ENCODE measurements at regions not wholly inside any gene's neighbourhood (a gene's known extent, or its start where the extent isn't known, plus 50 kb on each side); places are given as distances from the start of the nearest gene placed in this dataset.
"Not testable (repeated sequence)": the region's sequence is repeated elsewhere in the genome, so short reads cannot be mapped to it uniquely, and the experiment has no call there.

DNA sequence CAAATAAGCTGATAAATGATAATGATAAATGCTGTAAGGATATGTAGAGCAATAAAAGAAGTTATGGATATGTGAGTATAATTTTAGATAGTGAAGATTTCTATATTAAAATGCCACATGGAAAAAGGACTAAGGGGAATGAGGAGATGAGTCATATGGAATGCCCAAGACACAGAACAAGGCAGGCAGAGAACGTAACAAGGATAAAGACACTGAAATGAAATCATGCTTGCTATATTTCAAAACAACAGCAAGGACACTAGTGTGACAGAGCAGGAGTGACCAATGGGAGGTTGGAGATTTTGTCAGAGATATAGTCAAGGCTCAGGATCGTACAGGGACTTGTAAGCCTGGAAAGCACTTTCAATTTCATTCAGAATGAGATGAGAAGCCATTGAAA is 621.5 kb upstream of the SEMA6D start:
- no peak for DNase-seq (ENCODE audit: low read depth in 2 of 2)

GRCh38 chr15:47098526-47098925 is 618.8 kb upstream of the SEMA6D start:
- not testable (repeated sequence) for DNase-seq (ENCODE audit: low read depth in 2 of 2)

GRCh38 chr15:47099801-47100200 is 617.5 kb upstream of the SEMA6D start:
- DNase-seq (ENCODE audit: low read depth in 2 of 2) = not testable (repeated sequence)

DNA sequence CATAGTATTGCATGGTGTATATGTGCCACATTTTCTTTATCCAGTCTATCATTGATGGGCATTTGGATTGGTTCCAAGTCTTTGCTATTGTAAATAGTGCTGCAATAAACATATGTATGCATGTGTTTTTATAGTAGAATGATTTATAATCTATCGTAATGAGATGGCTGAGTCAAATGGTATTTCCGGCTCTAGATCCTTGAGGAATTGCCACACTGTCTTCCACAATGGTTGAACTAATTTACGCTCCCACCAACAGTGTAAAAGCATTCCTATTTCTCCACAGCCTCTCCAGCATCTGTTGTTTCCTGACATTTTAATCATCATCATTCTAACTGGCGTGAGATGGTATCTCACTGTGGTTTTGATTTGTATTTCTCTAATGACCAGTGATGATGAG is 608.5 kb upstream of the SEMA6D start:
- not testable (repeated sequence) for DNase-seq (ENCODE audit: low read depth in 2 of 2)

- DNase-seq (ENCODE audit: low read depth in 2 of 2) = no peak
Measured at GRCh38 chr15:47116698-47117097, 600.6 kb upstream of the SEMA6D start.

- no peak for DNase-seq (ENCODE audit: low read depth in 2 of 2)
Measured at GRCh38 chr15:47119349-47119748, 598.0 kb upstream of the SEMA6D start.

- DNase-seq (ENCODE audit: low read depth in 2 of 2) = no peak
Measured at GRCh38 chr15:47124430-47125102, 592.7 kb upstream of the SEMA6D start.

- no peak for DNase-seq (ENCODE audit: low read depth in 2 of 2)
Measured at GRCh38 chr15:47129033-47129432, 588.3 kb upstream of the SEMA6D start.

GRCh38 chr15:47131450-47131849 is 585.9 kb upstream of the SEMA6D start:
- DNase-seq (ENCODE audit: low read depth in 2 of 2) = not testable (repeated sequence)

DNA sequence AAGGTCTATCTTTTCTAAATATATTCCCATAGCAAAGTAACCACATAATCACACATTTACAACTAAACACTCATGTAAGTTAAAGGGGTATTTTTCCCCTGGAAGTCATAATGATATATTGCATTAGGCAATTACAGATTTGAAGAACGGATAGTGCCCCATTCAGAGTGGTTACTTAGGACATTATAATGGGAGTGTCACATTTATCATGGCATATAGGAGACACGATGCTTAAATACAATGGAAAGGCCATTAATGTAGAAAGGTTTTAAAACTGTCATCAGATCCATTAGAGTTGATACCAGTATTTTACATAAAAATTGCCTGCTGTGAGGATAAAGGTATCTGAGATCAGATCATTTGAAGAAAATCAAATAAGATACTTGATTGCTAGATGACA is 582.0 kb upstream of the SEMA6D start:
- DNase-seq (ENCODE audit: low read depth in 2 of 2) = no peak

- no peak for DNase-seq (ENCODE audit: low read depth in 2 of 2)
Measured at GRCh38 chr15:47136236-47136635, 581.1 kb upstream of the SEMA6D start.

- DNase-seq (ENCODE audit: low read depth in 2 of 2) = no peak
Measured at GRCh38 chr15:47139965-47140364, 577.3 kb upstream of the SEMA6D start.

- DNase-seq (ENCODE audit: low read depth in 2 of 2) = no peak
Measured at GRCh38 chr15:47157827-47158226, 559.5 kb upstream of the SEMA6D start.

GRCh38 chr15:47158573-47158972 is 558.7 kb upstream of the SEMA6D start:
- no peak for DNase-seq (ENCODE audit: low read depth in 2 of 2)

- no peak for DNase-seq (ENCODE audit: low read depth in 2 of 2)
Measured at GRCh38 chr15:47177177-47177576, 540.1 kb upstream of the SEMA6D start.

- no peak for DNase-seq (ENCODE audit: low read depth in 2 of 2)
Measured at GRCh38 chr15:47179988-47180387, 537.3 kb upstream of the SEMA6D start.

DNA sequence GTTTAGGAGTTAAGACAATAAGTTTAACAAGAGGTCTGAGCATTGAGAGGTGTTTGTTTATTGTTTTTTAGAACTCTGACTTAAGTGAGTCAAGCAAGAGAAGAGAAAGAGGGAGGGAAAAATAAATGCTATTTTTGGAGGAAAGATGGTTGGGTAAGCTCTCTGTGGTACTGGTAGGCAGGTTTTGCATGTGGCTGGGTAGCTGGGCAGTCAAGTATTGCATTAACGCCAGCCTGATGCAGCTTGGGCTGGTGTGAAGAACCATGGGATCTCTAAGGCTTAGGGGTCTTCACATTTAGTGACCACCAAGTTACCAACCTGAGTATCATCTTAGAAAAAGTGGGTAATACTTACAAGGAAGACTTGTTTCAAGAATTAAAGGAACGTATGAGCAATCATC is 534.5 kb upstream of the SEMA6D start:
- DNase-seq (ENCODE audit: low read depth in 2 of 2) = no peak

DNA sequence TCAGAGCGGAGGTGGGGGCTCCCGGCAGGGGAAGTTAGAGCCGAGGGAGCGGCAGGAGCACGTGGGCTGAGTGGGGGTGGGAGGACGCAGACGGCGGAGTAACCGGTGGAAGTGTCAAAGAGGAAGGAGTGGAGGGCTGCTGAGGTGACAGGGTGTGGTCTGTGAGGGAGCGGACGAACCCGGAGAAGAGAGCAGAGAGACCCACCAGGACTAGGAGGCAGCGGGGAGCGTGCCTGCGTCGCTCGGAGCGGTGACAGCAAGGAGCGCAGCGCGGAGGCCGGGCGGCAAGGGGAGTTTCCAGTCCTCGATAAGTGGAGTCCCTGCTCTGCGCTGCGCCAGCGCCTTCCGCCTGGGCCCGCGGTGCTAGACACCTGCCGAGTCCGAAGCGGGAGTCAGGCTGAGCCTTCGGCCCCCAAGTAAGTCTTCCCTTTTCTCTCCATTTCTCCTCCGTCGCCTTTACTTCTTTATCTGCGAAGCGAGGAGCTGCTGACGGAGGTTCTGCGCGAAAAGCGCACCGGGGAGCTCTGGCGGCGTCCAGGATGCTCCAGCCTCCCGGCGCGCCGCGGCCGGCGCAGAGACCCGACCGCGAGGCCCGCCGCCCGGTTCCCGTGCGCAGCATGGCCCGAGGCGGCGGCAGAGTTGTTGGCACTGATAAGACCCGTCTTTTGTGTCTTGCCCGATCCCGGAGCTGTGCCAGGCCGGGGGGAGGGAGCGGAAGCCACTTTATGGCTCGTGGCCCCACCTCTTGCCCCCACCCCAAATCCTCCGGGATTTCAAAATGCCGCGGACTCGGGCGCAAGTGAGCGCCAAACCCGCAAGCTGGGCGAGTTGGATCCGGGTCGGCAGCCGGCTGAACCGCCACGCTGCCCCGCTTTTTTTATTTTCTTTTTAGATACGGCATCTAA is 533.0 kb upstream of the SEMA6D start:
- peak; percentile 5 to 19 for DNase-seq (ENCODE audit: low read depth in 2 of 2)

DNA sequence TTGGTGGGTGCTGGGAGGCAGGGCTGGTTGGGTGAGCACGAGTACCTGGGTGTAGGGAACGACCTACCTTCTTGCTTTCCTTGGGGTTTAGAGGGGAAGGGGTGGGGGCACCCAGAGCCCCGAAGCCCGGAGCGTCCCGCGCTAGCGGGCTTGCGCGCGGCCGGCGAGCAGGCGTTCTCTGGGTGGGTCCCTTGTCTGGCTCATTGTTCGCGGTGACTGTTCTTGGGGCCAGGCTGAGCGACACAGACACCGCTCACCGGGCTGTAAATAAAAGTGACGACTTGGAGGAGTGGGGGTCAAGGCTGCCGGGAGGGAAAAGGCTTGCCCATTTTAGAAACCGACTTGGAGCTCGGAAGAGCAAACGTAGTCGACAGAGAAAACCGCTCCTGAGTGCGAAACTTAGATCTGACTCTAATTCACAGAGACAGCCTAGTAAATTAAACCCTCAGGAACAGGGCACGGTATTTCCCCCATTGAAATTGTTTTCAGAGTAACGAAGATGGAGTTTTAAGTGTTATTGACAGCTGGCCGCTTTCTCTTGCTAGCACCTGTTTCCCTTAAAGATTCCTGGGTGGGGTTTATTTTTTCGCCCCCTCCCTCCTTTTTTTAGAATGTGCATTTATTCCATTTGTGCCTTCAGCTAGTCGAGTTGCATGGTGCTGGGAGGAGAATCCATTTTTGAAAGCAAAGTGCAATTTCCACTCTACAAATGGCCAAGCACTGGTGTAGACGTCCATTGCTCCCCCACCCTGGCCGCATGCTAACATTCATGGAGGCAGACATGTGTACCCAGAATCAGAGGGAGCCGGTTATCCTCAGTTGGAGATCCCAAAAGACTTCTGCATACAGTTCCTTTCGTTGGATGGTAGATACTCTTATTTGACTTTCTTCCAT is 532.1 kb upstream of the SEMA6D start:
- peak in 1 of 2 donors; percentile 2 for DNase-seq (ENCODE audit: low read depth in 2 of 2)

GRCh38 chr15:47186075-47186474 is 531.2 kb upstream of the SEMA6D start:
- DNase-seq (ENCODE audit: low read depth in 2 of 2) = no peak

DNA sequence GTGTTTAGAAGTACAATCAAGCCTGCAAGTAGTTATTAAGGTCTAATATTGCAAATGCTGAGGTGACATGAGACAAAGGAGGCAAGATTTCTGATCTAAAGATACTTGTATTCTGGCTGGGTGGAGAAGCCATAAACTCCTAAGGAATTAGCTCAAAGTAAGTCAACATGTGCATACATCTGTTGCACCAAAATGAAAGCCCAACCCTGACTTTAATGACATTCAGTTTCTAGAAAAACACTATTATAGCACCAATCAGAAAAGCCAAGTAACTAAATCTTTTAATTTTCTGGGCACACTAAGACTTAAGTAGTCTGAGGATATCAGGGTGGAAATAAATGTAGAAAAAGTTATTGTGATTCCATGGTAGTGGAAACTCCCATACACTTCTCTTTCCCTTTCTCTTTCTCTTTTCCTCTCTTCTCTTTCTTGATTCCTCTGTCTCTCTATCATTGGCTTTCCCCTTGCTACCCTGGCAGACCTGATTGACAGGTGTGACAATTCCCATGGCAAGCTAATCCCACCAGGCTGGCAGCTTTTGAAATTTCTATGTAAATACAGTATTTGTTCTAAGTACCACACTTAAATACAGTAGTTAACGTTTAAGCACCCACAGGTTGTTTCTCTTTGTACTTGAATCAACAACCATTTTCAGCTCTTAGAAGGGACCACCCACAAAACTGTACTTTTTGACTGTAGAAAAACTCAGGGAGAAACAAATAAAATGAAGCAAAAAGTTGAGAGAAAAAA is 528.4 kb upstream of the SEMA6D start:
- DNase-seq (ENCODE audit: low read depth in 2 of 2) = no peak
